ENCODE measurements at regions not wholly inside any gene's neighbourhood (a gene's known extent, or its start where the extent isn't known, plus 50 kb on each side); places are given as distances from the start of the nearest gene placed in this dataset.

DNA sequence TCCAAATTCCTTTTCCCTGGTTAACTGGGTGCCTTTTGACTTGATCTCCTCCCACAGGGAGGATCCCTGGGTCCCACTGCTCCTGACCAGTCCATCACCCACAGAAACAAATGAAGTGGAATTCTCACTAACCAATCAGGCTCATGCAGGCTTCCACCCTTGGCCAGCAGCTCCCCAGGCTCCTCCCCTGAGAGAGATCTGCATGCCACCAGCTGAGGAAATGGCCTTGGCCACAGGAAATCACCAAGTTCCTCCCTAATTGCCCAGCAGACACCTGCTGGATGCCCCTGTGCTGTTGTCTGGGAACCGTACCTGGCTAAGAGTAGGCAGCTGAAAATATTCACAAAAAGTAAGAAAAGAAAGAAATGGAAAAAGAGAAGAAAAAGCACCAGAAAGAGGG, 207.4 kb downstream of the NCK2 start:
- Histone ChIP-seq H4K12ac (ENCODE audit: low read depth, low read length) (no peak overlapping the region), H4K91ac (ENCODE audit: low read depth, low read length) (no peak overlapping the region), H3K14ac (ENCODE audit: low read length) (no peak overlapping the region), H3K79me1 (ENCODE audit: low read length) (no peaks in the 10 kb centered on the region), H3K4me2 (ENCODE audit: low read length) (no peak overlapping the region), H2BK5ac (ENCODE audit: low read depth, low read length, poor library complexity) (no peak overlapping the region), H3K23ac (ENCODE audit: low read length) (no peak overlapping the region), H3K9ac (ENCODE audit: low read length) (no peak overlapping the region), H2BK12ac (ENCODE audit: low read length) (no peak overlapping the region), H3K79me2 (ENCODE audit: control insufficient read depth, insufficient read depth, low read length, poor library complexity) (no peaks in the 10 kb centered on the region), H3K4me3 (ENCODE audit: low read depth, low read length) (no peak overlapping the region), H3K27me3 (ENCODE audit: insufficient read depth, low read length) (no peaks in the 10 kb centered on the region), H3K9me3 (ENCODE audit: insufficient read depth, low read depth, low read length) (no peaks in the 10 kb centered on the region), H2AFZ (ENCODE audit: insufficient read depth, low read length, poor library complexity) (no peak overlapping the region), H3K4me1 (ENCODE audit: control insufficient read depth in 1 of 2, insufficient read depth in 2 of 2, low read length in 2 of 2) (peaks cover 0 to 4% of the 10 kb centered on the region in 2 experiments), H3K27ac (ENCODE audit: low read depth, low read length) (no peak overlapping the region), H2AK5ac (ENCODE audit: low read length) (no peak overlapping the region), H2BK120ac (ENCODE audit: insufficient read depth, low read length, poor library complexity) (no peak overlapping the region), H3K36me3 (ENCODE audit: control insufficient read depth in 1 of 2, insufficient read depth in 2 of 2, low read length in 2 of 2) (no peaks in the 10 kb centered on the region), H4K8ac (ENCODE audit: low read depth, low read length) (no peak overlapping the region), H3K18ac (ENCODE audit: low read length) (no peak overlapping the region), H3K4ac (ENCODE audit: low read depth, low read length) (no peak overlapping the region)
- DNase-seq: no peak
- WGBS (ENCODE audit: extremely low coverage, insufficient coverage, insufficient read length): no CpG with 5 or more reads among the region's 1 CpG

GRCh38 chr2:105951384-105951694, 206.6 kb downstream of the NCK2 start:
- no peak overlapping the region for H3K27ac ChIP-seq (ENCODE audit: low read depth, low read length)
- no peak overlapping the region for H2BK12ac ChIP-seq (ENCODE audit: low read length)
- no peaks in the 10 kb centered on the region for H3K27me3 ChIP-seq (ENCODE audit: insufficient read depth, low read length)
- no peaks in the 10 kb centered on the region for H3K79me1 ChIP-seq (ENCODE audit: low read length)
- DNase-seq: no peak
- no peaks in the 10 kb centered on the region for H3K79me2 ChIP-seq (ENCODE audit: control insufficient read depth, insufficient read depth, low read length, poor library complexity)
- no peak overlapping the region for H4K91ac ChIP-seq (ENCODE audit: low read depth, low read length)
- H2AK5ac ChIP-seq (ENCODE audit: low read length): no peak overlapping the region
- no peak overlapping the region for H3K18ac ChIP-seq (ENCODE audit: low read length)
- no peak overlapping the region for H3K4me3 ChIP-seq (ENCODE audit: low read depth, low read length)
- H3K23ac ChIP-seq (ENCODE audit: low read length): no peak overlapping the region
- H3K14ac ChIP-seq (ENCODE audit: low read length): no peak overlapping the region
- peaks cover 0 to 4% of the 10 kb centered on the region in 2 experiments for H3K4me1 ChIP-seq (ENCODE audit: control insufficient read depth in 1 of 2, insufficient read depth in 2 of 2, low read length in 2 of 2)
- no peak overlapping the region for H3K9ac ChIP-seq (ENCODE audit: low read length)
- no peaks in the 10 kb centered on the region for H3K9me3 ChIP-seq (ENCODE audit: insufficient read depth, low read depth, low read length)
- no peaks in the 10 kb centered on the region for H3K36me3 ChIP-seq (ENCODE audit: control insufficient read depth in 1 of 2, insufficient read depth in 2 of 2, low read length in 2 of 2)
- no peak overlapping the region for H2AFZ ChIP-seq (ENCODE audit: insufficient read depth, low read length, poor library complexity)
- WGBS (ENCODE audit: extremely low coverage, insufficient coverage, insufficient read length): no CpG with 5 or more reads among the region's 3 CpGs
- H2BK5ac ChIP-seq (ENCODE audit: low read depth, low read length, poor library complexity): no peak overlapping the region
- no peak overlapping the region for H4K12ac ChIP-seq (ENCODE audit: low read depth, low read length)
- no peak overlapping the region for H3K4me2 ChIP-seq (ENCODE audit: low read length)
- H2BK120ac ChIP-seq (ENCODE audit: insufficient read depth, low read length, poor library complexity): no peak overlapping the region
- no peak overlapping the region for H3K4ac ChIP-seq (ENCODE audit: low read depth, low read length)
- H4K8ac ChIP-seq (ENCODE audit: low read depth, low read length): no peak overlapping the region

GRCh38 chr2:105950521-105951383, 206.0 kb downstream of the NCK2 start:
- DNase-seq: no peak
- Histone ChIP-seq H3K4me3 (ENCODE audit: low read depth, low read length) (no peak overlapping the region), H2BK120ac (ENCODE audit: insufficient read depth, low read length, poor library complexity) (no peak overlapping the region), H3K27me3 (ENCODE audit: insufficient read depth, low read length) (no peaks in the 10 kb centered on the region), H2AK5ac (ENCODE audit: low read length) (no peak overlapping the region), H3K18ac (ENCODE audit: low read length) (no peak overlapping the region), H2AFZ (ENCODE audit: insufficient read depth, low read length, poor library complexity) (no peak overlapping the region), H3K27ac (ENCODE audit: low read depth, low read length) (no peak overlapping the region), H2BK5ac (ENCODE audit: low read depth, low read length, poor library complexity) (no peak overlapping the region), H3K14ac (ENCODE audit: low read length) (no peak overlapping the region), H3K9ac (ENCODE audit: low read length) (no peak overlapping the region), H4K12ac (ENCODE audit: low read depth, low read length) (no peak overlapping the region), H3K23ac (ENCODE audit: low read length) (no peak overlapping the region), H3K9me3 (ENCODE audit: insufficient read depth, low read depth, low read length) (no peaks in the 10 kb centered on the region), H4K91ac (ENCODE audit: low read depth, low read length) (no peak overlapping the region), H4K8ac (ENCODE audit: low read depth, low read length) (no peak overlapping the region), H3K4ac (ENCODE audit: low read depth, low read length) (no peak overlapping the region), H3K79me2 (ENCODE audit: control insufficient read depth, insufficient read depth, low read length, poor library complexity) (no peaks in the 10 kb centered on the region), H3K79me1 (ENCODE audit: low read length) (no peaks in the 10 kb centered on the region), H3K4me2 (ENCODE audit: low read length) (no peak overlapping the region), H3K4me1 (ENCODE audit: control insufficient read depth in 1 of 2, insufficient read depth in 2 of 2, low read length in 2 of 2) (peaks cover 0 to 4% of the 10 kb centered on the region in 2 experiments), H2BK12ac (ENCODE audit: low read length) (no peak overlapping the region), H3K36me3 (ENCODE audit: control insufficient read depth in 1 of 2, insufficient read depth in 2 of 2, low read length in 2 of 2) (no peaks in the 10 kb centered on the region)
- no CpG with 5 or more reads among the region's 10 CpGs for WGBS (ENCODE audit: extremely low coverage, insufficient coverage, insufficient read length)

GRCh38 chr2:105943977-105944376, 199.3 kb downstream of the NCK2 start:
- no CpG with 5 or more reads among the region's 20 CpGs for WGBS (ENCODE audit: extremely low coverage, insufficient coverage, insufficient read length)
- Histone ChIP-seq H3K79me2 (ENCODE audit: control insufficient read depth, insufficient read depth, low read length, poor library complexity) (no peaks in the 10 kb centered on the region), H4K8ac (ENCODE audit: low read depth, low read length) (no peak overlapping the region), H3K4me2 (ENCODE audit: low read length) (no peak overlapping the region), H3K27ac (ENCODE audit: low read depth, low read length) (no peak overlapping the region), H2AFZ (ENCODE audit: insufficient read depth, low read length, poor library complexity) (no peak overlapping the region), H3K14ac (ENCODE audit: low read length) (no peak overlapping the region), H3K4ac (ENCODE audit: low read depth, low read length) (no peak overlapping the region), H4K12ac (ENCODE audit: low read depth, low read length) (no peak overlapping the region), H3K9ac (ENCODE audit: low read length) (no peak overlapping the region), H3K79me1 (ENCODE audit: low read length) (no peaks in the 10 kb centered on the region), H3K4me3 (ENCODE audit: low read depth, low read length) (no peak overlapping the region), H3K36me3 (ENCODE audit: control insufficient read depth in 1 of 2, insufficient read depth in 2 of 2, low read length in 2 of 2) (no peaks in the 10 kb centered on the region), H2BK5ac (ENCODE audit: low read depth, low read length, poor library complexity) (no peak overlapping the region), H3K18ac (ENCODE audit: low read length) (no peak overlapping the region), H3K4me1 (ENCODE audit: control insufficient read depth in 1 of 2, insufficient read depth in 2 of 2, low read length in 2 of 2) (no peaks in the 10 kb centered on the region), H3K23ac (ENCODE audit: low read length) (no peak overlapping the region), H2AK5ac (ENCODE audit: low read length) (no peak overlapping the region), H3K27me3 (ENCODE audit: insufficient read depth, low read length) (no peaks in the 10 kb centered on the region), H2BK120ac (ENCODE audit: insufficient read depth, low read length, poor library complexity) (no peak overlapping the region), H4K91ac (ENCODE audit: low read depth, low read length) (no peak overlapping the region), H3K9me3 (ENCODE audit: insufficient read depth, low read depth, low read length) (peaks cover 5% of the 10 kb centered on the region), H2BK12ac (ENCODE audit: low read length) (no peak overlapping the region)
- no peak for DNase-seq
